ENCODE measurements at regions not wholly inside any gene's neighbourhood (a gene's known extent, or its start where the extent isn't known, plus 50 kb on each side); places are given as distances from the start of the nearest gene placed in this dataset.

- TF ChIP-seq POLR2A (IDR thresholded peaks at IDR 0.05; ENCODE audit: extremely low read depth, insufficient read length) (no peak), CTCF (IDR thresholded peaks at IDR 0.05; ENCODE audit: low read depth, low read length) (no peak)
Measured at GRCh38 chr2:16135196-16135912, 195.0 kb downstream of the MYCN start.

All from NB4 (cell line).